ENCODE measurements at regions not wholly inside any gene's neighbourhood (a gene's known extent, or its start where the extent isn't known, plus 50 kb on each side); places are given as distances from the start of the nearest gene placed in this dataset.

- TF ChIP-seq POLR2A (IDR thresholded peaks at IDR 0.05; ENCODE audit: low read depth, low read length) (no peak), SPI1 (IDR thresholded peaks at IDR 0.05; ENCODE audit: low read depth, low read length) (no peak), TAF1 (IDR thresholded peaks at IDR 0.05; ENCODE audit: low read depth, low read length) (no peak), POU2F2 (IDR thresholded peaks at IDR 0.05; ENCODE audit: low read depth, low read length) (no peak), POLR2AphosphoS5 (IDR thresholded peaks at IDR 0.05; ENCODE audit: low read depth, low read length) (no peak)
These were observed 399.0 kb upstream of the ID2 start for GRCh38 chr2:8282858-8283252.

Measured in GM12891 (cell line).